Cardiac fibroblast (primary cell): ENCODE measurements at regions not wholly inside any gene's neighbourhood (a gene's known extent, or its start where the extent isn't known, plus 50 kb on each side); places are given as distances from the start of the nearest gene placed in this dataset.

ENCODE experiments used
- DNase-seq, 2 donors: peaks; one replicate each; pipeline versions ENCODE4 v3.0.0 to v3.0.0-alpha.2; 2010; ENCODE audit warnings: low read depth in 2 of 2
- H3K4me3 ChIP-seq, 2 donors: replicated peaks in 1 of 2; 1 replicate in 1 of 2; 2 replicates in 1 of 2; pipeline ENCODE4 v1.5.1; 2011; ENCODE audit warnings: low read depth in 2 of 2, low read length in 2 of 2, mild to moderate bottlenecking in 2 of 2, moderate library complexity in 1 of 2
- TF ChIP-seq, protein P1 (sequence below): IDR thresholded peaks from one replicate; pipeline ENCODE4 v1.5.1; 2011; ENCODE audit warnings: low read depth, mild to moderate bottlenecking, low read length, inconsistent platforms

DNA sequence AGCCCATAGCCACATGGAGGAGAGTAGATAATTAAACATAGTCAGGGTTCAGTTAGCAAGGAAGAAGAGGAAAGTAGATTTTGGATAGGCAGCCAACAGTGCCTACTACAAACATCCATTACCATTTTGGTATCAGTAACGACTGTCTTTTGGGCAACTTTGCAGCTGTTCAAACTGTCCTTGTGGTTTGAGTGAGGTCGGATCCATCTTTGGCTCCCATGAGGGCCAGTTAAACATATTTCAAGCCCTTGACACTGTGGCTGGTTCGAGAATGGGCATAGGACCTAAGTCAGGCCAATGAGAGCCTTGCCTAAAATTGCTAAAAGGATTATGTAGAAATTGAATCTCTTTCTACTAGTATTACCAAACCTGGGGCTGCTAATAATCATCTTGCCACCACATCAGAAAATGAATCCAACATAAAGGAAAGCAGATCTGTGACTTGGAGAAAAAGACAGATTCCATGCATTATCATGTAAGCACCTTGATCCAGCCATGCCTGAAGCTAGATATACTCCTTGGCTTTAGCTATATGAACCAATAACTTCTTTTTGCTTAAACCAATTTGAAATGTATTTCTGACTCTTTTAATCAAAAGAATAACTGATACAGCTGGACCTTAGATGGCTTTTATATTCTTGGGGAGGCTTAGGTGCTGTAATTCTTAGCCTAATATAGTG lies 75.0 kb upstream of the STAM2 start:
- H3K4me3 ChIP-seq: no peak overlapping the region
- DNase-seq: no peak
- TF ChIP-seq, protein P1, sequence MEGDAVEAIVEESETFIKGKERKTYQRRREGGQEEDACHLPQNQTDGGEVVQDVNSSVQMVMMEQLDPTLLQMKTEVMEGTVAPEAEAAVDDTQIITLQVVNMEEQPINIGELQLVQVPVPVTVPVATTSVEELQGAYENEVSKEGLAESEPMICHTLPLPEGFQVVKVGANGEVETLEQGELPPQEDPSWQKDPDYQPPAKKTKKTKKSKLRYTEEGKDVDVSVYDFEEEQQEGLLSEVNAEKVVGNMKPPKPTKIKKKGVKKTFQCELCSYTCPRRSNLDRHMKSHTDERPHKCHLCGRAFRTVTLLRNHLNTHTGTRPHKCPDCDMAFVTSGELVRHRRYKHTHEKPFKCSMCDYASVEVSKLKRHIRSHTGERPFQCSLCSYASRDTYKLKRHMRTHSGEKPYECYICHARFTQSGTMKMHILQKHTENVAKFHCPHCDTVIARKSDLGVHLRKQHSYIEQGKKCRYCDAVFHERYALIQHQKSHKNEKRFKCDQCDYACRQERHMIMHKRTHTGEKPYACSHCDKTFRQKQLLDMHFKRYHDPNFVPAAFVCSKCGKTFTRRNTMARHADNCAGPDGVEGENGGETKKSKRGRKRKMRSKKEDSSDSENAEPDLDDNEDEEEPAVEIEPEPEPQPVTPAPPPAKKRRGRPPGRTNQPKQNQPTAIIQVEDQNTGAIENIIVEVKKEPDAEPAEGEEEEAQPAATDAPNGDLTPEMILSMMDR: no peak

DNA sequence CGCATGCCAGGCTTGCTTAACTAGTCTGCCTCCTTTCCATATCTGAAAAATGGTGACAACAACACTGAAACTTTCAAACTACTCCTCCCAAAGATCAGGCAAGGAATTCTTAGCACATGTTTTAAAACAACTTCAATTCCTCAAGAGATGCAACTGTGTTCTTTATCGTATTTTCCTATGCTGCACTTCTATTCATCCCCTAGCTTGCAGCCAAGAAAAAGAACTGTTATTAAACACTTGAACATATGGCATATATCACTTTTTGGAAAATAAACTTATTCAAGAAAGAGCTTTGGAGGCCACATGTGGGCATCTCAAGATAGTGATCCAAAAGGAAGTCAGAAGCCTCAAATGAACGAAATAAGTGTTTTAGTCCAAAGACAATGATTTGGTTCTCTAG lies 75.6 kb upstream of the STAM2 start:
- no peak overlapping the region for H3K4me3 ChIP-seq
- TF ChIP-seq, protein P1: no peak
- no peak for DNase-seq

DNA sequence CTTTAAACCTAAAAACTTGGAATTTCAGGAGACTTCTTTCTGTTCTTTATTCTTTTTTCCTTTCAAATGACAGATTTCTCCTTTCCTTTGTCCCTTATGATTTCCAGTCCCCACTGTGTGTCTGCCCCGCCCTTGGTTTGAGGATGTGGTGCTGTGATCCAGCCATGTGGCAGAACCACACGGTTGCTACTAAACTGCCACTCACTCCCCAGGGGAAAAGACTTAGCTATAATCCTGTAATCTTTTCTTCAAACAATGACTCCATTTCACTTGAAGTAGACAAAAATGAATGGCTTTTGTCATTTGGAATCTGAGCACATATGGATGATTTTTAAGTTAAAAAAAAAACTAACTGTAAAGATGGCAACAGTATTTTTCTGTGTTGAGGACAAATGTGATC lies 76.2 kb upstream of the STAM2 start:
- TF ChIP-seq, protein P1: no peak

DNA sequence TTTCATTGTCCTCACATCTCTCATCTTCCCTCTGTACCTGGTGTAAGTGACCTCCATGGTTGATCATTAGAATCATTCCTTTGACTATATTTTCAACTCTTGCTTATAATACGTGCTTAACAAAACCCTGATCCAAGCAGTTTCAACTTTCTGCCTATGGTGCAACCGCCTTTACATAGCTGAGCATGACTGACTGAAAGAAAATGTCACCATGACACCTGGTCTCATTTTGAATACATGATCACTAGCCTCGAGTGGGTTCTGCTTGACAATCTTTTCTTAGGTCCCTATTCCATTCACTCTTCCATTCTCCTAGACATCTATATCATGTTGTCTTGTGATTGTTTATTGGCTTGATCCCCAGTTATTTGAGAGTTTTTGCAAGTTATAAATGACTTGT lies 78.9 kb upstream of the STAM2 start:
- no peak overlapping the region for H3K4me3 ChIP-seq
- TF ChIP-seq, protein P1: no peak
- DNase-seq: no peak

More for the DNA sequence above, 76.2 kb upstream of the STAM2 start:
- DNase-seq: no peak
- H3K4me3 ChIP-seq: no peak overlapping the region

DNA sequence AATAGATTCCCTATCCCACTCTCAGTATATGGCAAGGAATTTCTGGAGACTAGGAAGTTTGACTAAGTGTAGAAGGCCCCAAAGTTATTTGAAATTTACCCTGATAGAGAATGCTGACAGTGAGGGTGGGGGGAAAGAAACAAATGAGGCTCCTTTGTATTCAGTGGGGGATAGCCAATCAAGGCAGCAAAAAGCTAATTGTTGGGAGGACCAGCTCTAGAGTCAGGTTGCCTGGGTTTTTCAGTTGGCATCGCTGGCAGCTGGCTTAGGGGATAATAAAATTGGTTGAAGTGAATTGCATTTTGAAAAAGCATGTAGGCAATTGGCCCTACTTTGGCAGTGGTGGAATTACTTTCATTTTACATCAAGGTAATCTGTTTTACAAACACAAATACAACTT lies 79.4 kb upstream of the STAM2 start:
- H3K4me3 ChIP-seq: no peak overlapping the region
- no peak for DNase-seq
- TF ChIP-seq, protein P1: no peak

DNA sequence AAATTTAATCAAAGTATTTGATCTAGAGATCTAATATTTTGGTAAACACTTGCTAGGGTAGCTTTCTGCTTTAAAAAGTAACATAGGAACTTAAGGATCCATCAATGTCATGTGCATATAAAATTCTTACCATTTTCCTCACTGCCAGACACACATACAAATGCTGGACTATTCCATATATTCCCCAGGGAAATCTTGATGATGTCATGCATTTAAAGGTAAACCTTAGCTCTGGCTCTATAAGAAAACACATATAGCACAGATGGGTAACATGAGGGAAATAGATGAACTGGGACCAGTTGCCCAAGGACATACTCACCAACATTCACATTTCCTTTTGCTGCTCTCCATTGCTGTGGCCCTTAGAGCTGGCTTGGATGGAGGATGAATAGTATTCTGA lies 79.1 kb upstream of the FMNL2 start:
- H3K4me3 ChIP-seq: no peak overlapping the region
- peak in 1 of 2 donors; percentile 5 for DNase-seq
- TF ChIP-seq, protein P1: no peak

DNA sequence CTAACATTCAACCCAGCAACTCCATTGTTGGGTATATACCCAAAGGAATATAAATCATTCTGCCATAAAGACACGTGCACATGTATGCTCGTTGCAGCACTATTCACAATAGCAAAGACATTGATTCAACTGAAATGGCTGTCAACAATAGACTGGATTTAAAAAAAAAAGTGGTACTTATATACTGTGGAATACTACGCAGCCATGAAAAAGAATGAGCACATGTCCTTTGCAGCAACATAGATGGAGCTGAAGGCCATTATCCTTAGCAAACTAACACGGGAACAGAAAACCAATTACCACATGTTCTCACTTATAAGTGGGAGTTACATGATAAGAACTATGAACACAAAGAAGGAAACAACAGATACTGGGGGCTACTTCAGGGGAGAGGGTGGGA lies 74.0 kb upstream of the FMNL2 start:
- DNase-seq: no peak
- H3K4me3 ChIP-seq: no peak overlapping the region
- TF ChIP-seq, protein P1: no peak
